Keratinocyte (primary cell): ENCODE measurements at regions not wholly inside any gene's neighbourhood (a gene's known extent, or its start where the extent isn't known, plus 50 kb on each side); places are given as distances from the start of the nearest gene placed in this dataset.
A peak's percentile ranks its signal among the peaks of the same experiment; 100 is the strongest.

Experiments
- DNase-seq: peaks from one replicate; pipeline ENCODE4 v3.0.0-alpha.2; 2011; ENCODE audit warnings: low read depth, missing footprints, low spot score
- FAIRE-seq: peaks from 2 replicates; lab custom pipeline; 2011; peaks lifted over from hg19 to GRCh38; lab: Jason Lieb, UNC
- H2AFZ ChIP-seq: 2 replicates; pipeline ENCODE4 v1.6.0; 2012; ENCODE audit warnings: low read length, control low read depth, inconsistent platforms; ENCODE audit not compliant: control insufficient read depth
- H3K27ac ChIP-seq: 2 replicates; pipeline ENCODE4 v1.5.1; 2011; ENCODE audit warnings: low read length; ENCODE audit not compliant: control insufficient read depth, insufficient read depth
- H3K27me3 ChIP-seq: 3 replicates; pipeline ENCODE4 v1.6.0; 2011; ENCODE audit warnings: low read length; ENCODE audit not compliant: control insufficient read depth, insufficient read depth; ENCODE audit errors: extremely low read depth
- H3K36me3 ChIP-seq, 2 experiments: 2 replicates in 1 of 2; 3 replicates in 1 of 2; pipeline ENCODE4 v1.5.1; 2011; ENCODE audit warnings: low read length in 2 of 2, mild to moderate bottlenecking in 1 of 2; ENCODE audit not compliant: control insufficient read depth in 2 of 2, insufficient read depth in 2 of 2; ENCODE audit errors: extremely low read depth in 1 of 2
- H3K4me1 ChIP-seq: 3 replicates; pipeline ENCODE4 v1.5.1; 2011; ENCODE audit warnings: low read length; ENCODE audit not compliant: control insufficient read depth, insufficient read depth; ENCODE audit errors: extremely low read depth
- H3K4me2 ChIP-seq: 3 replicates; pipeline ENCODE4 v1.6.0; 2011; ENCODE audit warnings: low read depth, low read length; ENCODE audit not compliant: control insufficient read depth, insufficient read depth; ENCODE audit errors: extremely low read depth
- H3K4me3 ChIP-seq, 3 experiments: fragments of 200-600 bp in 1 of 3; sonication (generic) in 1 of 3; 2 replicates in 2 of 3; 3 replicates in 1 of 3; pipeline ENCODE4 v1.5.1; 2011 to 2016; ENCODE audit warnings: low read length in 3 of 3, mild to moderate bottlenecking in 3 of 3, control low read depth in 2 of 3, inconsistent platforms in 1 of 3, low read depth in 1 of 3, mixed read lengths in 1 of 3, mixed run types in 1 of 3, moderate library complexity in 1 of 3; ENCODE audit not compliant: control insufficient read depth in 2 of 3, insufficient read depth in 2 of 3; ENCODE audit errors: extremely low read depth in 1 of 3
- H3K79me2 ChIP-seq: 2 replicates; pipeline ENCODE4 v1.6.0; 2012; ENCODE audit warnings: low read length; ENCODE audit not compliant: control insufficient read depth, insufficient read depth
- H3K9ac ChIP-seq: 3 replicates; pipeline ENCODE4 v1.6.0; 2011; ENCODE audit warnings: low read length; ENCODE audit not compliant: control insufficient read depth, insufficient read depth; ENCODE audit errors: extremely low read depth
- H3K9me1 ChIP-seq: 3 replicates; pipeline ENCODE4 v1.6.0; 2011; ENCODE audit warnings: low read length; ENCODE audit not compliant: control insufficient read depth, insufficient read depth; ENCODE audit errors: extremely low read depth
- H3K9me3 ChIP-seq: 2 replicates; pipeline ENCODE4 v1.5.1; 2012; ENCODE audit warnings: low read depth, low read length; ENCODE audit not compliant: control insufficient read depth
- H4K20me1 ChIP-seq: 3 replicates; pipeline ENCODE4 v1.6.0; 2011; ENCODE audit warnings: low read length; ENCODE audit not compliant: control insufficient read depth, insufficient read depth; ENCODE audit errors: extremely low read depth
- EZH2 ChIP-seq: IDR thresholded peaks from one replicate; pipeline ENCODE4 v1.6.1; 2012; ENCODE audit warnings: inconsistent platforms, mild to moderate bottlenecking, low read length, moderate library complexity
- dilution Hi-C: fragments of 300-500 bp; cut with MboI; formaldehyde crosslinking; loops from one replicate; pipeline ENCODE4 v1.7.0; 2020; ENCODE audit warnings: low sequenced_read_pairs; ENCODE audit not compliant: extremely low pct_ligation_motif_present
- TF ChIP-seq, protein P1 (sequence below), 3 experiments: IDR thresholded peaks in 1 of 3; conservative IDR thresholded peaks in 1 of 3; optimal IDR thresholded peaks in 1 of 3; 2 replicates in 2 of 3; 3 replicates in 1 of 3; pipeline versions ENCODE3 to v1.5.1; 2011; ENCODE audit warnings: low read length in 3 of 3, mild to moderate bottlenecking in 3 of 3, moderate library complexity in 2 of 3, control low read depth in 1 of 3, inconsistent platforms in 1 of 3; ENCODE audit not compliant: insufficient read depth in 2 of 3; ENCODE audit errors: extremely low read depth in 1 of 3

DNA sequence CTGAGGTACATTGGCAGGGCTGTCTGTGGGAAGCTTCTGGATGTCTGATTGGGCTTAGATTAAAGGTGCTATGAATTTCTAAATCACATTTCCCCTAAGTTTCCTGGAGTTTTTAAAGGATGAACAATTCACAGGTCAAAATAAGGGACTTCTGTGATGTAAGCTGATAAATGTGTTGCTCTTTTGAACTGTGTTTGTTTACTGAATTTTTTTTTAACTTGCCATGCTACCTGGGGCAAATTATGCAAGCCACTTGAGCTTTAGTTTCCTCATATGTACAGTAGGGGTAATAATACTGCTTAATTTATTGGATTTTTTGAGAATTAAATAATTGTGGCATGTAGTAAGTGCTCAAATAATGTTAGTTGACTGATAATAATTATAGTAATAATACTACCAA lies 52.8 kb upstream of the CCDC91 start:
- no peaks in the 10 kb centered on the region for H4K20me1 ChIP-seq
- dilution Hi-C loops = no loop called here
- H3K9me3 ChIP-seq = no peaks in the 10 kb centered on the region
- TF ChIP-seq, protein P1, sequence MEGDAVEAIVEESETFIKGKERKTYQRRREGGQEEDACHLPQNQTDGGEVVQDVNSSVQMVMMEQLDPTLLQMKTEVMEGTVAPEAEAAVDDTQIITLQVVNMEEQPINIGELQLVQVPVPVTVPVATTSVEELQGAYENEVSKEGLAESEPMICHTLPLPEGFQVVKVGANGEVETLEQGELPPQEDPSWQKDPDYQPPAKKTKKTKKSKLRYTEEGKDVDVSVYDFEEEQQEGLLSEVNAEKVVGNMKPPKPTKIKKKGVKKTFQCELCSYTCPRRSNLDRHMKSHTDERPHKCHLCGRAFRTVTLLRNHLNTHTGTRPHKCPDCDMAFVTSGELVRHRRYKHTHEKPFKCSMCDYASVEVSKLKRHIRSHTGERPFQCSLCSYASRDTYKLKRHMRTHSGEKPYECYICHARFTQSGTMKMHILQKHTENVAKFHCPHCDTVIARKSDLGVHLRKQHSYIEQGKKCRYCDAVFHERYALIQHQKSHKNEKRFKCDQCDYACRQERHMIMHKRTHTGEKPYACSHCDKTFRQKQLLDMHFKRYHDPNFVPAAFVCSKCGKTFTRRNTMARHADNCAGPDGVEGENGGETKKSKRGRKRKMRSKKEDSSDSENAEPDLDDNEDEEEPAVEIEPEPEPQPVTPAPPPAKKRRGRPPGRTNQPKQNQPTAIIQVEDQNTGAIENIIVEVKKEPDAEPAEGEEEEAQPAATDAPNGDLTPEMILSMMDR (optimal IDR thresholded peaks at IDR 0.05 in 1 of 3, IDR thresholded peaks at IDR 0.05 in 1 of 3, conservative IDR thresholded peaks at IDR 0.05 in 1 of 3; ENCODE audit: extremely low read depth in 1 of 3, insufficient read depth in 2 of 3, low read length in 3 of 3) = no peak
- no peak for TF ChIP-seq EZH2
- no peak overlapping the region for H3K27ac ChIP-seq
- H3K4me1 ChIP-seq = peaks cover 4% of the 10 kb centered on the region
- FAIRE-seq (peak; percentile 36), DNase-seq (no peak)
- no peaks in the 10 kb centered on the region for H3K27me3 ChIP-seq
- H3K4me3 ChIP-seq = no peak overlapping the region
- no peak overlapping the region for H3K4me2 ChIP-seq
- H3K9me1 ChIP-seq = no peaks in the 10 kb centered on the region
- H3K36me3 ChIP-seq = peaks cover 0 to 3% of the 10 kb centered on the region in 2 experiments
- no peaks in the 10 kb centered on the region for H3K79me2 ChIP-seq
- no peak overlapping the region for H2AFZ ChIP-seq
- H3K9ac ChIP-seq = no peak overlapping the region

DNA sequence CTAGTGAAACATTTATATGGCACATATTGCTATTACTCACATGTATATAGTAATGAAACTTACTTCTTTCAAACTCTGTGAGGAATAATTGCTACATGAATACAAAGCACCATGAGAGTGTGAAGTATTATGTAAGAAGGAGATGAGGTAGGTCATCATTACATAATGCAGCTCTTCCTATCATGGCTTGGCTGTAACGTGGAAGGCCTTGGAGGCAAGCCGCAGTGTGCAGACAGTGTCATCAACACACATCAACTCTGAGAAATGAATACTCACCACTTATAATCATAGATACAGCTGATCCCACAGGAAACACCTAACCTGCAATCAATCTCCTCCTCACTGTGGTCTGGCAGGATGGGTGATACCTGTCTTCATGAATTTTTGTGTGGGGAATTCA lies 49.9 kb upstream of the CCDC91 start:
- Histone ChIP-seq H3K9ac (no peak overlapping the region), H4K20me1 (no peaks in the 10 kb centered on the region), H2AFZ (no peak overlapping the region), H3K4me2 (no peak overlapping the region), H3K9me1 (no peaks in the 10 kb centered on the region), H3K4me3 (no peak overlapping the region), H3K4me1 (no peaks in the 10 kb centered on the region), H3K36me3 (peaks cover 0 to 3% of the 10 kb centered on the region in 2 experiments), H3K9me3 (no peaks in the 10 kb centered on the region), H3K79me2 (no peaks in the 10 kb centered on the region), H3K27ac (no peak overlapping the region), H3K27me3 (no peaks in the 10 kb centered on the region)
- FAIRE-seq (peak; percentile 34), DNase-seq (no peak)
- TF ChIP-seq, protein P1 (optimal IDR thresholded peaks at IDR 0.05 in 1 of 3, IDR thresholded peaks at IDR 0.05 in 1 of 3, conservative IDR thresholded peaks at IDR 0.05 in 1 of 3; ENCODE audit: extremely low read depth in 1 of 3, insufficient read depth in 2 of 3, low read length in 3 of 3) = no peak
- no peak for TF ChIP-seq EZH2
- dilution Hi-C loops = no loop called here
